ENCODE measurements at regions not wholly inside any gene's neighbourhood (a gene's known extent, or its start where the extent isn't known, plus 50 kb on each side); places are given as distances from the start of the nearest gene placed in this dataset.

DNA sequence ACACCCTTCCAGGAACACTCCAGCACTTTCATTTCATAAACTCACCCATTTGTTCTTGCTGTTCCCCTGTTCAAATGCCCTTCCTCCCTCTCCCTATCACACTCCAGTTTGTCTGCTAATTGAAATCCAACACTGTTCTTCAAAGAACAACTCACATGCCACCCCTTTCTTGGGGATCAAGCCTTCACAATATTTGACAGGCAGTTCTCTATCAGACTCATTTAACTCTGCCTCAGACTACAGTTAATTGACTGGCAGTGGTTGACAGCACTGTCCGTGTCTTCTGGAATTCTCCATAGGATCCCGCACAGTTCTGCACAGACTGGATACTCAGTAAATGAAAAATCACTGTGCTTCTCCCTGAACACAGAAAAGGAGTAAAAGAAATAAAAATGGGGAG lies 87.8 kb downstream of the PMP22 start:
- DNase-seq (ENCODE audit: low read depth) = no peak

DNA sequence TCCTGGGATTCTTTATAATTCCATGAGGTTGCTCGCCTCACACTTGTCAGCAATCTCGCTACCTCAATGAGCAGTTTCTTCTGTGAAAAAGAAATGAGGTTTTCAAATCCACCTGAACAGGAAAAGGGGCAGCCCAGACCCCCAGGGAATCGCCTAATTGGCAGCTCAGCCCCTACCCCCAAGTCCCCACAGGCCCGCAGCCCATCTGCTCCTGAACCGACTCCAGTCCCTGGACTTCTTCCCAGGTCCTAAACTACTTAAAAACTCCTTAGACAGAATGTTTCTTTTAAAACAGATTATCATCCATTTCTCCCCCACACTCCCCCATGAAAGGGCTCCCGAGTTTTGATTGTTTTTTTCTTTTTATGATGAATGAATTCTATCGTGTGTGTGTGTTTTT lies 89.8 kb downstream of the PMP22 start:
- DNase-seq (ENCODE audit: low read depth) = no peak

DNA sequence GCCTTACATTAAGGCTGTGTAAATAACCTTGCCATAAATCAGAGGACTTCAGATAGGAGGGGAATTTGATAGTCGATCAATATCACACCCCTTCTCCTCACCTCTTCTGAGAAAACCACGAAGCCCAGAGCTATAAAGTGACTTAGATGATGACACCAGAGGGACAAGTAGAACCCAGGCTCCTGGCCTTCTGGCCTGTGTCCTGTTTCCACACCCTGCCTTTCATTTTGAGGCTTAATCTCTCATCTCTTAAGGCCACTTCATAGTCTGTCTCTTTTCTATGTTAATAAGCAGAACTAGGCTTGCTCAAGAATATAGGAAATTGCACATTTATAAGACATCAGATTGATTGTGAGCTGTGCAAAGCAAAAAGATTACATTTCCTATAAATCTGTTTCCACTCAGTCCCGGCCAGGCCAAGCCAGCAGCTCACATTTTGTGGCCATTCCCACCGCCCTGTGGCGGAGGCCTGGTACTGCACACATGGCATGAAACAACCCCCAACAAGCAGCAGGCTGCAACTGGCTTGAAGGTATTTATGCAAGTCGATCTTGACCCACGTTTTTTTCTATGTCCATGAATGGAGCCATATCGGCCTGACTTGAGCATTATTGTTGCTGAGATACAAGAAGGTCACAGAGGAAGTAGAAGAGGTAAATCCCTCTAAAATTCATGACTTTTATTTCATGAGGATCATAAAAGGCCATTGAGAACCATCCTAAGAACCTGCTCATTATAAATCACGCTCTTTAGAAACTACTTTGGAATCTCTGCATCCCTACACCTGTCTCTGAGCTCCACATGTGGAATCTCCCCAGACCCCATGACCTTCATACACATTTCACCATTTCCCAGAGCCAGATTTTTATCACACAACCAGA lies 93.7 kb downstream of the PMP22 start:
- DNase-seq (ENCODE audit: low read depth) = peak; percentile 75

DNA sequence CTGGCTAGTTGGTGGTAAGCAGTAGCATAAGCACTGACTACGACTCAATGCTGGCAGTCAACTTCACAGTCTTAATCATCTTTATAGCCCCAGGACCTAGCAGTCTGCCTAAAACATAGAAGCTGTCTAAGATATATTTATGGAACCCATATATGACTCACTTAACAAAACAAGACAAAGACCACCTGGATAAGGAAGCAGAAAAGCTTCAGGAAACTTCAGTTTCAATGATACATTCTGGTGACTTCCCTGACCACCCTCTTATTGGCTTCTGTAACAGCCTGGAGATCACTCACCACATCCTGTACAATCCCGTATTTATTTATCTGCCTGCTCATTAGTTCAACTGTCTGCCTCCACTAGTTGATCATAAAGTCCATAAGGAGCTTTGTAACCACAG lies 95.5 kb downstream of the PMP22 start:
- peak; percentile 75 for DNase-seq (ENCODE audit: low read depth)

DNA sequence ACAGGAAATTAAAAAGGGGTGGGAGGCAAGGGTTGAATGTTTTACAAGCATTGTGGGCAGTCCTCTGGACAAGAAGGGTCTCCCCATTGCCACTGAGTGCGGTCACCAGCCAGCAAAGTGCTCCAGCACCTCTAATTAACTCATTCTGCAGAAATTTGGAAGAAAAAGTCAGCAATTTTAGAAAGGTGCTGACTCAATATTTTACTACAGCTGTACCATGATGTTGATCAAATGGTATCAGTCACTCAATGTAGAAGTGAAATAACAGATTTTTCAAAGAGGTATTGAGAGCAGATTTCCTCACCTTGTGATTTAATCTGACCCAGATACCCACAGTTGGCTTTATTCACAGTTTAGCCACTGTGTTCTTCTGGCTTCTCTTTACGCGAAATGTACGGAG lies 96.7 kb downstream of the PMP22 start:
- no peak for DNase-seq (ENCODE audit: low read depth)

DNA sequence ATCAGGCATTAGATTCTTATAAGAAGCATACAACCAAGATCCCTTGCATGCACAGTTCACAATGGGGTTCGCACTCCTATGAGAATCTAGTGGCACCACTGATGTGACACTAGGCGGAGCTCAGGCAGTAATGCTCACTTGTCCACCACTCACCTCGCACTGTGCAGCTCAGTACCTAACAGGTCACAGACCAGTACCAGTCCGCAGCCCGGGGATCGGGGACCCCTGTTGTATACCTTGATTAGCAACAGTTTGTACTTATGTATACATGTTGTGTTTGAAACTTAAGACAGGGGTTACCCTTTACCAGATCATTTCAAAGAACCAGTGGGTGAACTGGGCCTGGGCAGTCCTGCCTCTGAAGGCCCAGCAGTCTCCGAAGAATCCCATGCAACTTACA lies 103.7 kb downstream of the PMP22 start:
- no peak for DNase-seq (ENCODE audit: low read depth)

DNA sequence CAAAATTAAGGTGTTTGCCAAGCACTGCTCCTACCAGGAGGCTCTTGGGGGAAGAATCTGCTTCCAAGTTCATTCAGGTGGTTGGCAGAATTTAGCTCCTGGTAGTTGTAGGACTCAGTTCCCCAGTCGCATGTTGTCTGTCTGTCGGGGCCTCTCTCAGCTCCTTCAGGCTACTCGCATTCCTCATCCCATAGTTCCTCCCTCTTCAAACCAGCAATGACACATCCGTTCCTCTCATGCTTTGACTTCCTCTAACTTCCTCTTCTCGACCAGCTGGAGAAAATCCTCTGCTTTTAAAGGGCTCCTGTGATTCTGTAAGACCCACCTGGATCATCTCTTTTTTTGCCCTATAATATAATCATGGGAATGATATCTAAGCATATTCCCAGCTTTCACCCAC lies 108.1 kb downstream of the PMP22 start:
- DNase-seq (ENCODE audit: low read depth) = peak; percentile 69

DNA sequence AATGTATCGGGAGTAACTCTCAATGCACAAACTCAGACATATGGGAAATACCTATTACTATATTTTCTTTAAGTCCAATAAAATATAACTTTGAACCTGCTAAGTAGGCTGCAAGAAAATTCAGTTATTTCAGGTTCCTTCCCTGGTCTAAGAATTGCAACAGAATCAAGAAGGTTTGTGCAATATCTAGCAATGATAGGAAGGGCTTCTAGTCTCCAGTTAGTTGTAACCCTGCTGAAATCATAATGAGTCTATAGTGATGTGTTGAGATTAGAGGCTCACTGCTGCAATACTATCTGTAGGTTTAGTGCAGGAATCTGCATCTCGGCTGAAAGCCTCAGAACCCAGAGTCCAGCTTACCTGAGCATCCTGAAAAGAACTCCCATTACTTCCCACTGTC lies 110.5 kb downstream of the PMP22 start:
- no peak for DNase-seq (ENCODE audit: low read depth)

DNA sequence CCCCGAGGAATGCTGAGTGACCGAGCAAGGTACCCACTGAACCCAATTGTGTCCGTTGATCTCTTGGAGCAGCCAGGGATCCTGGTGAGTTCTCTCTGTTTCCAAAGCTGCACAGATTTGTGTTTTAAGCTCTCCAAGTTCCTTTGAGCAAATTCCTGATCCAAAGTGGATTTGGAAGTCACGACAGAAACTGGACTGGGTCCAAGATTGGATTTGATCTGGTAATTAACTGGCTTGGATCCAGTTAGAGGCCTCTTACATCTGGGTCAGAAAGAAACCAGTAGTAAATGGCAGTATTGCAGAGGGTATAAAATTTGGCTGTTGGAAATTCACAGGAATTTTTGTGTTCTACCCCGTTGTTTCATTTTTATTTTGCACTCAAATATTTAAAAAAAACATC lies 119.5 kb downstream of the PMP22 start:
- DNase-seq (ENCODE audit: low read depth) = no peak

DNA sequence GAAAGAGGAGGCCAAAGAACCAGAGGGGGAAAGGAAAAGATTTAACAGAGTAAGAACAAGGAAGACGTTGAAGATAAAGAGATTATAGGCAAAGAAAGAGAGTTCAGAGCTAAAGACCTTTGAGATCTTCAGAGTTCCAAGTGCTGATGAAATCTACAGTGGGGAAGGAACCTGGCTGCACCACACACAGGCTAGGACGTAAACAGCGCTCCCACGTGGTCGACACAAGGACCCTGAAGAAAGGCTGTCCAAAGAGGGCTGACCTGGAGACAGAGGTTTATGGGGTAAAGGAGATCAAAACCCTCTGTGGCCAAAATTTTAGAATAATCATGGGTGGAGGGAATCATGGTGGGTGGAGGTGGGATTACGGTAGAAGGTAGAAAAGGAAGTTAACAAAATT lies 121.6 kb downstream of the PMP22 start:
- no peak for DNase-seq (ENCODE audit: low read depth)

DNA sequence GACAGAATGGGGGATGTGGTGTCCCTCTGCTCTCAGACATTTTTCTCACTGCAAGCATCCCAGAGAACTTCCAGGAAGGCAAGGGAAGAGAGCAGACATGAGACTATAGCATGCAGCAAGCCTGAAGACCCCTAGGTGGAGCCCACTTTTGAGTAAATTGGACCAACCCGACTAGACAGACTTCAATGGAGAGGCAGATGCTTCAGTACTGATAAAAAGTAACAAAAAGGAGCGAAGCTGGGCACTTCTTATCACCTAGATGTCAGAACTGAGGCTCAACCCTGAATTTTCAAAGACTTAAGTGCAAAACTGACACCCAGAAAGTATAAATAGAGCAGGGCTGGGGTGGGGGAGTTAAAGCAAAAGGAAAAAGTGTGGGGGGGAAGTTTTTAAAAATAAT lies 130.8 kb downstream of the PMP22 start:
- no peak for DNase-seq (ENCODE audit: low read depth)

DNA sequence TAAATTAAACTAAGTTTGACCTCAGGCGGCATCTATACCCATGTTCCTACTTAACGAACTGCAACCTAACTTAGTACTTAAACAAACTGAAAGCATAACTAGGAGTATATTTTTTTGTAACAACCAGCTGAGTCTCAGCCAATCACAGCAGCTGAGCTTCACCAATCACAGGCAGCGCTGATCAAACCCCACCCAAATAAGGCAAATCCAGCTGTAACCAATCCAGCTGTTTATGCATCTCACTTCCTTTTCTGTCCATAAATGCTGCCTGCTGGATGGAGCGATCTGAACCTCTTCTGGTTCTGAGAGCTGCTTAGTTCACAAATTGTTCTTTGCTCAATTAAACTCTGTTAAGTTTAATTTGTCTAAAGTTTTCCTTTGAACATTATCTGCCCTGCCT lies 131.3 kb downstream of the PMP22 start:
- DNase-seq (ENCODE audit: low read depth) = no peak

DNA sequence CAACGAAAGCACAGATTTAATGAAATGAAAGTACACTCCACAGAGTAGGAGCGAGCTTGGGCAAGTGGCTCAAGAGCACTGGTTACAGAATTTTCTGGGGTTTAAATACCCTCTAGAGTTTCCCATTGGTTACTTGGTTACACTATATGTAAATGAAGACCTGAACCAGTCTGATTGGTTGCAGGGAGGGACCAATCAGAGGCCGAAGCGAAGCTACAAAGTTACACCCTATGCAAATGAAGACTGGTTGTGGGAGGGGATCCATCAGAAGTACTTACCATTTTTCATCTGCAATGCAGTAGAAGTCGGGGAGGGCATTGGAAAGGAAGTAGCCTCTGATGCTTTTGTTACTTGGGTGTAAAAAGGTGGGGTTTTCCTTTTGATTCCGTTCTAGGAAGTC lies 132.0 kb downstream of the PMP22 start:
- DNase-seq (ENCODE audit: low read depth) = no peak

DNA sequence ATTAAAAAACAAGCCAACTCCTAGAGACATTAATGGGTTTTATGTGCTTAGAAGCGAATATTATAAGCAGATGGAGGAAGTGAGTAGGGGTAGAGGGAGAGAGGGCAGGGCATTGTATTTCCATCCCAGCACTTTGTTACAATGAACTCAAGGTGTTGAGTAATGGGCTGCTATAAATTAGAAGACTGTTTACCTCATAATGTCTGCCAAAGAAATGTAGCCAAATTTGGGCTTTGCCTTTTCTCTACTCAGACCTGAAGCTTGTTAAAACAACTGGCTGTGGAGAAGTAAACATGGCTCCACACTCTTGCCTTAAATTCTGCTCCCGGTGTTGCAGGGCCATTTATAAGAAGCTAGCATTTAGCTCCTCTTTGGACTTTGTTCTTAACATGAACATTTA lies 134.7 kb downstream of the PMP22 start:
- no peak for DNase-seq (ENCODE audit: low read depth)

DNA sequence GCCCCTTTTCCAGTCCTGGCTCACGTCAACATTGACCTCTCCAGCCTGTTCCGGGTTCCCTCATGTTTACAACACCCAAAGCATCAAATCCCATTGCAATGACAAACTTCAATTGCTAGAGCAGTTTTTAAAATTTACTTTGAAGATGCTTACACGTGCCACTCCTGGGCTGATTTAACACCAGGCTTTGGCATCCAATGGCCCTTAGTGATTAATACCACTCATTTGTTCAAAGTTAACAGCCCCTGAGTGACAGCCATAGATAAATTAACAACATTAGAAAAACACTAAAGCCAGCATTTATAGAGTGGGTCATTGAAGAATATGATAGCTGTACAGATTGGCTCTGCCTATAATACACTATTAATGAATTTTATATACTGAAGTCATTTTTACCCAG lies 135.1 kb downstream of the PMP22 start:
- no peak for DNase-seq (ENCODE audit: low read depth)

DNA sequence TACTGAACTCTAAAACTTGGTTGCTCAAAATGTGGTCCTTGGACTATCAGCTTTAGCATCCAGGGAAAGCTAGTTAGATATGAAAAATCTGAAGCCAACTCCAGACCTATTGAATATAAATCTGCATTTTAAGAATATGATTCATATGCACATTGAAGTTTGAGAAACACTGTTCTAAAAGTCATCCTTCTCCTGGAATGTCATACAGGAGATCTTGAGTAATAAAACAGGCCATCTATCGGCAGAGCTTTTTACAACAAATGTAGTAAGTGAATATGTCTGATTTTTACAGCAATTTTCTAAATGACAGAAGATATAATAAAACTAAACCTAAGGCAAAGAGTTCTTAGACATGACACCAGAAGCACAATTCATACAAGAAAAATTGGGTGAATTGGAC lies 140.4 kb downstream of the PMP22 start:
- DNase-seq (ENCODE audit: low read depth) = peak; percentile 36

DNA sequence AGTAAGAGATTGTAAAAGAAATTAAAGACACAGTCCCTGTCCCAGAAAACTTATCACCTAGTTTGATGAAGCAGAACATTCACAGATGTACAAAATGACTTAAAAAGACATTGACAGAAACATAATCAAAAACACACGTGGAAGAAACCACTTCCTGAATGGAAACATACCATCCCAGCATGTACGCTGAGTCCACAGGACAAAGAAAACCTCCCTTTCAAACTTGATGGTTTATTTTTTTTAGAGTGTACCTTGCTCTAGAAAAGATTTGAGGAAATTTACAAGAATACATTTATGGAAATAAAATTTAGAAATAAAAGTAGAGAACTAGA lies 140.9 kb downstream of the PMP22 start:
- DNase-seq (ENCODE audit: low read depth) = peak; percentile 10

DNA sequence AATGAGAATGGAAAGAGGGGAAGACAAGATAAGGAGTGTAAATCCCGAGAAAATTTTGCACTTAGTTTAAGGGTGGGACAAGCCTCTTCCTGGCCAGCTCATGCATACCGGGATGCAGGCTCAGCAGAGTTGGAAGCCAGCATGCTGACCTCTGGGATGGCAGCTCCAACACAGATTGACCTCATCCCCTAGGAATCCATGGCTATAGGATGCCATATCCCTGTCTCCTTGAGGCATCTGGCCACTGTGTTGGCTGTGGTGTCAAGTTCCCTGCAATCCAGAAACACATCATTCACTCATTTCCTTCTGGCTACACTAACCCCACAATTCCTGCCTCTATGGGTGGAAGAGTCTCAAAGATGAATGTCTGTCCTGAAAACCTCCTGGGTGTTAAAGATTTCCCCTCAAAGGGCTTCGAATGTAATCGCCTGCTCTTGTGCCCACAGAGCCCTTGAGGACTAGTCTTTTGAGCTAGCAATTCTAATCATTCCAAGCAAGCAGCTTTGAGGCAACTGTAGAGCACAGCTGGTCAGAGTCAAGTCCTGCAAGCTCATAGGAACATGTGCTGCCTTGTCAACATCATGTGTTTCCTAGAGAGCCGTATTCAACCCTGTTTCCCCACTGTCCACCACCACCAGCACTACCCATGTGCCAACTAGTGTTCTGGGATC lies 141.4 kb downstream of the PMP22 start:
- DNase-seq (ENCODE audit: low read depth) = peak; percentile 91

DNA sequence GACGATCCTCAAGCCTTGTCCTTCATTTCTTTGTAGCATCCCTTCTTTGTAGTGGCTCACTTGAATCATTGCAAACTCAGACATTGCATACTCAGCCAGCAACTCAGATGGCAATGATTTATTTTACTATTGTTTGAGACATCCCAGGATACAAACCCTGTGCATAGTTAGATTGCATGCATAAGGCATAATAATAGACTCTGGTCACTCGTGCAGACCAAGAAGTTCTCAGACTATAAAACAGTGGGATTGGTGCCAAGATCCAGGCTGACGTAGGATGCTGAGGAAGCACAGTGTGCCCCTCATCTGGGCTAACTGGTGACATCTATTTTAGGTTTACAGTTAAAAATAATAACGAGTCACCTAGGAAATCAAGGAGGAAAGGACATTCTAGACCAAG lies 142.3 kb downstream of the PMP22 start:
- peak; percentile 27 for DNase-seq (ENCODE audit: low read depth)

DNA sequence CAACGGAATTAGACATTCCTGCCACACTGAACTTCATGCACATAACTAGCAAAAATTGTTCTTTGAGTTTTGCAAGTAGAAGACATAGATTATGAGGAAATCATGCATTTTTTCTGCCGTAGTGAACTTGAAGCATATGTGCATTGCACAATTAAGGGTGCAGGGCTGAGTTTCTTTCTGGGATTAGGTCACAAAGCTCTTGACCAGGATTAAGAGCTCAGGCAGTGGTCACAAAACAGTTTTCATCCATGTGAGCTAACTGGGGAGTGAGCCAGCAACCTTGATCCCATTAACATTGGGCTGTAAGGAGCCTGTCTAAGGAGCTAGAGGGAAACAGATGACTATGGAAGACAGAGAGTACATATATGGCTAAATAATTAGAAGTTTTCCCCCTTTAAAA lies 143.7 kb downstream of the PMP22 start:
- no peak for DNase-seq (ENCODE audit: low read depth)

DNA sequence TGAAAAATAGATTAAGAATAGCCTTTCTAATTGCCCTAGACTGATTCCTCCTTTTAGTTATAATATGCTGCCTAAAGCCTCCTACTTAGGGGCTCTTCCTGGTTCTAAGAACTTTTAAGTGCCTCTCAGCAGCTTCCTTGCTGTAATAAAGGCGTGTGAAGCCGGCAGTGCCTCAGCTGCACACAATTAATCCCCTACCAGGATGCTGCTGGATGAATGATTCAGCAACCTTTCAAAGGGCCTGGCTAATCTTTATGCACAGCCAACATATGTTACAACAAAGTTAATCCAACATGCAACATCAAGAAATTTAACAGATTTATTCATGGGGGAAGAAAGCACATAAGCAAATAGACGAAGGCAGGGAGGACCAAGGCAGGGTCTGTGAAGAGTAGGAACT lies 145.2 kb downstream of the PMP22 start:
- DNase-seq (ENCODE audit: low read depth) = peak; percentile 9

DNA sequence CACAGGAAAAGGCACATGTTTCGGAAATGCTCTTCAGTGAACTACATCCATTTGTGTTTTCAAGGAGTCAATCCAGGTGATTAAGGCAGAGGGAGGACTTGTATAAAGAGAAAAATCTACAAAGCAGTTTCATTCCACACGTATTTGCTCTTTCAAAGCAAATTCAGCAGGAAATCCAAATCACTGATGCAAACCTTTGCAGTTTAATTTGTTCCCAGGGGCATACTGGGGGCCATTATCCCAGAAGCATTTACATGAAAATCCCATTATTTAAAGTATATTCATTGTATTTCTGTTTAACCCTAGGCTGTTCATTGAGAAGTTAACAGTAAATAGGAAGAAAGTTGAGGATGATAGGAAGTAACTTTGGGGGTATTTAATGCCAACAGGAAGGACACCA lies 147.9 kb downstream of the PMP22 start:
- DNase-seq (ENCODE audit: low read depth) = no peak

DNA sequence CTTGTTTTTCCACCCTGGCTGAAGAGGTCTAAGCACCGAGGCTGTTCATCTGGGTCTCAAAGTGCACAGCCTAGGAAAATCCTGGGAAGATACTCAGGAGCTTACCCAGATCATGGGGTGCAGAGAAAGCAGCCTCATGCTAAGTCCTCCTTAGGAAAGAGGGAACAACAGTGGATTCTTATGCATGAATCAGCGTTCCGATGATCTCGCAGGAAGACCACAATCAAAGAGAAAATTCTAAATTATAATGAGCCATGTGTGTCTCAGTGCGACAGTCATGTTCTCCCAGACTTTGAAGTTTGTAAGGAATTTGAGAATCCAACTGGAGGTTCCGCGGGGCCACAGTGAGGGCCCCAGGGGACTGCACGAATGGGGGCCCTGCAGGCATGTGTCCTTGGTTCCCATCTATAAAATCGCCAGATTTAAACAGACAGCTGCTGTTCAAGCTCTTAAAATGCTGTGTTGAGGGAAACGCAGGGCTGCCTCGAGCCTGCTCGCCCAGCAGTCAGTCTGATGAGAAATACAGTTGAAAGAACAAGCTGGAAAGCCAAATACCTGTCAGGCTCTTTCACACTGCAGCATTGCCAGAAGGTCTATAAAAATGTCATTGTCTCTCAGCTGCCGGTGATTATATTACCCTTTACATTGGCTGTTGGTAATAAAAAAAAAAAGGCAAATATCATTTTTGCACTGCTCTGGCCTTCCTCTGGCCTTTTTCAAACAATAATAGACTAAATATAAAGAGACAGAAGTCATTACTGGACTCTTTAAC lies 152.1 kb downstream of the PMP22 start:
- peak; percentile 42 for DNase-seq (ENCODE audit: low read depth)

Data from ELR (cell line).